Ascending aorta (tissue), 2 donors: ENCODE measurements at regions not wholly inside any gene's neighbourhood (a gene's known extent, or its start where the extent isn't known, plus 50 kb on each side); places are given as distances from the start of the nearest gene placed in this dataset.

Experiments used
- DNase-seq, 2 donors: peaks; one replicate each; pipeline ENCODE4 v3.0.0-alpha.2; 2019; ENCODE audit warnings: low spot score in 2 of 2
- H3K27ac ChIP-seq, 2 donors: fragments of 200-600 bp; sonication (generic); one replicate each; pipeline ENCODE4 v1.5.1; 2016 to 2017; ENCODE audit warnings: mild to moderate bottlenecking in 1 of 2
- H3K27me3 ChIP-seq: fragments of 200-600 bp; sonication (generic); one replicate; pipeline ENCODE4 v1.5.1; 2017
- H3K36me3 ChIP-seq, 2 donors: fragments of 200-600 bp; sonication (generic); one replicate each; pipeline ENCODE4 v1.5.1; 2016
- H3K4me1 ChIP-seq, 2 donors: fragments of 200-600 bp; sonication (generic); one replicate each; pipeline ENCODE4 v1.5.1; 2016 to 2017; ENCODE audit warnings: mild to moderate bottlenecking in 1 of 2
- H3K4me3 ChIP-seq, 2 donors: fragments of 200-600 bp; sonication (generic); one replicate each; pipeline ENCODE4 v1.5.1; 2016 to 2017; ENCODE audit warnings: mild to moderate bottlenecking in 1 of 2
- H3K9me3 ChIP-seq, 2 donors: fragments of 200-600 bp; sonication (generic); one replicate each; pipeline ENCODE4 v1.5.1; 2016
- CTCF ChIP-seq, 3 experiments: fragments of 200-600 bp in 2 of 3; fragments of 450-650 bp in 1 of 3; sonication (generic) in 2 of 3; IDR thresholded peaks; one replicate each; pipeline ENCODE4 v1.5.1; 2016 to 2019; ENCODE audit warnings: antibody characterized with exemption in 3 of 3, mild to moderate bottlenecking in 1 of 3, moderate library complexity in 1 of 3
- intact Hi-C: fragments of 100-400 bp; cut with DNase I; formaldehyde crosslinking; loops from one replicate; pipeline ENCODE4 v1.15.1; 2023

- Histone ChIP-seq H3K9me3 (no peaks in the 10 kb centered on the region), H3K27me3 (no peaks in the 10 kb centered on the region), H3K4me1 (no peaks in the 10 kb centered on the region), H3K36me3 (no peaks in the 10 kb centered on the region), H3K4me3 (no peak overlapping the region), H3K27ac (no peak overlapping the region)
- intact Hi-C loops, result no loop called here
- no peak for DNase-seq
- TF ChIP-seq CTCF (IDR thresholded peaks at IDR 0.05), result no peak
Observed at GRCh38 chr9:21730899-21731298, 71.5 kb upstream of the MTAP start.

GRCh38 chr9:21741151-21741550 is 61.3 kb upstream of the MTAP start:
- Histone ChIP-seq H3K27ac (no peak overlapping the region), H3K9me3 (no peaks in the 10 kb centered on the region), H3K4me3 (no peak overlapping the region), H3K36me3 (no peaks in the 10 kb centered on the region), H3K4me1 (no peaks in the 10 kb centered on the region), H3K27me3 (no peaks in the 10 kb centered on the region)
- DNase-seq, result no peak
- intact Hi-C loops, result no loop called here
- no peak for TF ChIP-seq CTCF (IDR thresholded peaks at IDR 0.05)

- Histone ChIP-seq H3K27me3 (no peaks in the 10 kb centered on the region), H3K4me1 (no peaks in the 10 kb centered on the region), H3K36me3 (no peaks in the 10 kb centered on the region), H3K27ac (no peak overlapping the region), H3K4me3 (no peak overlapping the region), H3K9me3 (no peaks in the 10 kb centered on the region)
- no peak for TF ChIP-seq CTCF (IDR thresholded peaks at IDR 0.05)
- DNase-seq, result no peak
- intact Hi-C loops, result no loop called here
Observed at GRCh38 chr9:21744320-21744719, 58.1 kb upstream of the MTAP start.

- H3K36me3 ChIP-seq, result no peaks in the 10 kb centered on the region
- intact Hi-C loops, result no loop called here
- no peaks in the 10 kb centered on the region for H3K9me3 ChIP-seq
- DNase-seq, result no peak
- no peak overlapping the region for H3K27ac ChIP-seq
- H3K27me3 ChIP-seq, result no peaks in the 10 kb centered on the region
- H3K4me3 ChIP-seq, result no peak overlapping the region
- no peaks in the 10 kb centered on the region for H3K4me1 ChIP-seq
- TF ChIP-seq CTCF (IDR thresholded peaks at IDR 0.05), result no peak
Observed at GRCh38 chr9:21744841-21745240, 57.6 kb upstream of the MTAP start.

- Histone ChIP-seq H3K9me3 (no peaks in the 10 kb centered on the region), H3K27ac (no peak overlapping the region), H3K36me3 (no peaks in the 10 kb centered on the region), H3K4me1 (no peaks in the 10 kb centered on the region), H3K27me3 (no peaks in the 10 kb centered on the region), H3K4me3 (no peak overlapping the region)
- no peak for DNase-seq
- no peak for TF ChIP-seq CTCF (IDR thresholded peaks at IDR 0.05)
- intact Hi-C loops, result no loop called here
Observed at GRCh38 chr9:21746550-21746949, 55.9 kb upstream of the MTAP start.

- Histone ChIP-seq H3K27ac (no peak overlapping the region), H3K36me3 (no peaks in the 10 kb centered on the region), H3K27me3 (no peaks in the 10 kb centered on the region), H3K9me3 (no peaks in the 10 kb centered on the region), H3K4me3 (no peak overlapping the region), H3K4me1 (no peaks in the 10 kb centered on the region)
- no peak for TF ChIP-seq CTCF (IDR thresholded peaks at IDR 0.05)
- DNase-seq, result no peak
- intact Hi-C loops, result no loop called here
Observed at GRCh38 chr9:21747175-21747574, 55.3 kb upstream of the MTAP start.
